ENCODE measurements at regions not wholly inside any gene's neighbourhood (a gene's known extent, or its start where the extent isn't known, plus 50 kb on each side); places are given as distances from the start of the nearest gene placed in this dataset.

- peaks cover 11% of the 10 kb centered on the region for H3K4me1 ChIP-seq (ENCODE audit: insufficient read depth)
- intact Hi-C loops (cut with DNase I) = loop anchor here (5.0 to 10.0 kb wide), 3 partner anchors 85 to 215 kb away; partner anchors contain the start of gene ZMIZ1 (in 3 of the 4)
- no peak for DNase-seq
- TF ChIP-seq CTCF (IDR thresholded peaks at IDR 0.05) = no peak
- TF ChIP-seq EP300 (IDR thresholded peaks at IDR 0.05) = no peak
- TF ChIP-seq POLR2A (IDR thresholded peaks at IDR 0.05) = no peak
- no peaks in the 10 kb centered on the region for H3K27me3 ChIP-seq
- H3K9me3 ChIP-seq = no peaks in the 10 kb centered on the region
- H3K4me3 ChIP-seq = no peak overlapping the region
- no peaks in the 10 kb centered on the region for H3K36me3 ChIP-seq
- WGBS, 3 donors = 80 to 84% (median 83%) methylated on average over 7 of the region's 7 CpGs
- H3K27ac ChIP-seq = no peak overlapping the region
These were observed 88.8 kb upstream of the ZMIZ1 start for GRCh38 chr10:78979938-78980337.

GRCh38 chr10:78980354-78980753 is 88.4 kb upstream of the ZMIZ1 start:
- intact Hi-C loops (cut with DNase I) = no loop called here
- Histone ChIP-seq H3K4me3 (no peak overlapping the region), H3K4me1 (ENCODE audit: insufficient read depth) (peaks cover 11% of the 10 kb centered on the region), H3K36me3 (no peaks in the 10 kb centered on the region), H3K9me3 (no peaks in the 10 kb centered on the region), H3K27ac (no peak overlapping the region), H3K27me3 (no peaks in the 10 kb centered on the region)
- WGBS, 3 donors = 88 to 94% (median 89%) methylated on average over 9 of the region's 9 CpGs
- TF ChIP-seq EP300 (IDR thresholded peaks at IDR 0.05) (no peak), CTCF (IDR thresholded peaks at IDR 0.05) (no peak), POLR2A (IDR thresholded peaks at IDR 0.05) (no peak)
- no peak for DNase-seq

GRCh38 chr10:78980815-78981214 is 88.0 kb upstream of the ZMIZ1 start:
- DNase-seq = no peak
- no peaks in the 10 kb centered on the region for H3K9me3 ChIP-seq
- WGBS, 3 donors = 81 to 93% (median 90%) methylated on average over 5 of the region's 5 CpGs
- H3K27me3 ChIP-seq = no peaks in the 10 kb centered on the region
- intact Hi-C loops (cut with DNase I) = no loop called here
- TF ChIP-seq EP300 (IDR thresholded peaks at IDR 0.05) (no peak), POLR2A (IDR thresholded peaks at IDR 0.05) (no peak), CTCF (IDR thresholded peaks at IDR 0.05) (no peak)
- H3K4me3 ChIP-seq = no peak overlapping the region
- no peaks in the 10 kb centered on the region for H3K36me3 ChIP-seq
- H3K4me1 ChIP-seq (ENCODE audit: insufficient read depth) = peaks cover 11% of the 10 kb centered on the region
- H3K27ac ChIP-seq = no peak overlapping the region

- DNase-seq = no peak
- no peak overlapping the region for H3K4me3 ChIP-seq
- 84 to 90% (median 89%) methylated on average over 6 of the region's 6 CpGs for WGBS, 3 donors
- intact Hi-C loops (cut with DNase I) = no loop called here
- no peaks in the 10 kb centered on the region for H3K27me3 ChIP-seq
- H3K4me1 ChIP-seq (ENCODE audit: insufficient read depth) = peaks cover 11% of the 10 kb centered on the region
- no peak for TF ChIP-seq POLR2A (IDR thresholded peaks at IDR 0.05)
- no peak for TF ChIP-seq CTCF (IDR thresholded peaks at IDR 0.05)
- no peak for TF ChIP-seq EP300 (IDR thresholded peaks at IDR 0.05)
- H3K9me3 ChIP-seq = no peaks in the 10 kb centered on the region
- no peaks in the 10 kb centered on the region for H3K36me3 ChIP-seq
- H3K27ac ChIP-seq = no peak overlapping the region
These were observed 87.4 kb upstream of the ZMIZ1 start for GRCh38 chr10:78981257-78981969.
